GM23248 (cell line): ENCODE measurements at regions not wholly inside any gene's neighbourhood (a gene's known extent, or its start where the extent isn't known, plus 50 kb on each side); places are given as distances from the start of the nearest gene placed in this dataset.

Experiments used
- EZH2 ChIP-seq: fragments of 200-600 bp; sonication (generic); IDR thresholded peaks from 2 replicates; pipeline ENCODE4 v1.6.1; 2018; ENCODE audit warnings: antibody characterized with exemption, mild to moderate bottlenecking; ENCODE audit not compliant: insufficient read depth, poor library complexity, severe bottlenecking
- EZH2phosphoT487 ChIP-seq: fragments of 200-600 bp; sonication (generic); IDR thresholded peaks from 2 replicates; pipeline ENCODE4 v1.6.1; 2018; ENCODE audit warnings: antibody characterized with exemption, moderate library complexity, mild to moderate bottlenecking, low read depth; ENCODE audit not compliant: insufficient read depth

GRCh38 chr2:136219341-136219740, 101.4 kb upstream of the CXCR4 start:
- TF ChIP-seq EZH2phosphoT487 (no peak), EZH2 (no peak)
